ENCODE measurements at regions not wholly inside any gene's neighbourhood (a gene's known extent, or its start where the extent isn't known, plus 50 kb on each side); places are given as distances from the start of the nearest gene placed in this dataset.

- no peaks in the 10 kb centered on the region for H3K4me1 ChIP-seq (ENCODE audit: control insufficient read depth in 1 of 2, insufficient read depth in 2 of 2, low read length in 2 of 2)
- no peak overlapping the region for H3K27ac ChIP-seq (ENCODE audit: low read length)
- H3K36me3 ChIP-seq (ENCODE audit: control insufficient read depth in 1 of 2, insufficient read depth in 2 of 2, low read length in 2 of 2), result no peaks in the 10 kb centered on the region
- H3K4me3 ChIP-seq (ENCODE audit: low read depth in 1 of 2, low read length in 2 of 2), result no peak overlapping the region
- no peaks in the 10 kb centered on the region for H3K9me3 ChIP-seq (ENCODE audit: control insufficient read depth in 1 of 2, low read length in 2 of 2)
- no peaks in the 10 kb centered on the region for H3K27me3 ChIP-seq (ENCODE audit: low read depth, low read length)
These were observed 688.8 kb downstream of the SEMA5A start for GRCh38 chr5:8857051-8857450.

GRCh38 chr5:8861764-8862163 lies 684.1 kb downstream of the SEMA5A start:
- H3K27ac ChIP-seq (ENCODE audit: low read length), result no peak overlapping the region
- no peak overlapping the region for H3K4me3 ChIP-seq (ENCODE audit: low read depth in 1 of 2, low read length in 2 of 2)
- no peaks in the 10 kb centered on the region for H3K4me1 ChIP-seq (ENCODE audit: control insufficient read depth in 1 of 2, insufficient read depth in 2 of 2, low read length in 2 of 2)
- no peaks in the 10 kb centered on the region for H3K27me3 ChIP-seq (ENCODE audit: low read depth, low read length)
- H3K36me3 ChIP-seq (ENCODE audit: control insufficient read depth in 1 of 2, insufficient read depth in 2 of 2, low read length in 2 of 2), result no peaks in the 10 kb centered on the region
- H3K9me3 ChIP-seq (ENCODE audit: control insufficient read depth in 1 of 2, low read length in 2 of 2), result peaks cover 0 to 2% of the 10 kb centered on the region in 2 donors

GRCh38 chr5:8864053-8864452 lies 681.8 kb downstream of the SEMA5A start:
- Histone ChIP-seq H3K36me3 (ENCODE audit: control insufficient read depth in 1 of 2, insufficient read depth in 2 of 2, low read length in 2 of 2) (no peaks in the 10 kb centered on the region), H3K27ac (ENCODE audit: low read length) (no peak overlapping the region), H3K9me3 (ENCODE audit: control insufficient read depth in 1 of 2, low read length in 2 of 2) (peaks cover 0 to 2% of the 10 kb centered on the region in 2 donors), H3K4me3 (ENCODE audit: low read depth in 1 of 2, low read length in 2 of 2) (no peak overlapping the region), H3K27me3 (ENCODE audit: low read depth, low read length) (no peaks in the 10 kb centered on the region), H3K4me1 (ENCODE audit: control insufficient read depth in 1 of 2, insufficient read depth in 2 of 2, low read length in 2 of 2) (no peaks in the 10 kb centered on the region)

GRCh38 chr5:8865266-8865665 lies 680.6 kb downstream of the SEMA5A start:
- Histone ChIP-seq H3K27me3 (ENCODE audit: low read depth, low read length) (no peaks in the 10 kb centered on the region), H3K36me3 (ENCODE audit: control insufficient read depth in 1 of 2, insufficient read depth in 2 of 2, low read length in 2 of 2) (no peaks in the 10 kb centered on the region), H3K9me3 (ENCODE audit: control insufficient read depth in 1 of 2, low read length in 2 of 2) (peaks cover 0 to 2% of the 10 kb centered on the region in 2 donors), H3K27ac (ENCODE audit: low read length) (no peak overlapping the region), H3K4me1 (ENCODE audit: control insufficient read depth in 1 of 2, insufficient read depth in 2 of 2, low read length in 2 of 2) (no peaks in the 10 kb centered on the region), H3K4me3 (ENCODE audit: low read depth in 1 of 2, low read length in 2 of 2) (no peak overlapping the region)

GRCh38 chr5:8865686-8866374 lies 680.0 kb downstream of the SEMA5A start:
- H3K27ac ChIP-seq (ENCODE audit: low read length), result no peak overlapping the region
- H3K27me3 ChIP-seq (ENCODE audit: low read depth, low read length), result no peaks in the 10 kb centered on the region
- H3K4me1 ChIP-seq (ENCODE audit: control insufficient read depth in 1 of 2, insufficient read depth in 2 of 2, low read length in 2 of 2), result no peaks in the 10 kb centered on the region
- H3K9me3 ChIP-seq (ENCODE audit: control insufficient read depth in 1 of 2, low read length in 2 of 2), result peaks cover 0 to 2% of the 10 kb centered on the region in 2 donors
- H3K4me3 ChIP-seq (ENCODE audit: low read depth in 1 of 2, low read length in 2 of 2), result no peak overlapping the region
- no peaks in the 10 kb centered on the region for H3K36me3 ChIP-seq (ENCODE audit: control insufficient read depth in 1 of 2, insufficient read depth in 2 of 2, low read length in 2 of 2)

- H3K4me1 ChIP-seq (ENCODE audit: control insufficient read depth in 1 of 2, insufficient read depth in 2 of 2, low read length in 2 of 2), result no peaks in the 10 kb centered on the region
- no peaks in the 10 kb centered on the region for H3K36me3 ChIP-seq (ENCODE audit: control insufficient read depth in 1 of 2, insufficient read depth in 2 of 2, low read length in 2 of 2)
These were observed 677.6 kb downstream of the SEMA5A start for GRCh38 chr5:8868283-8868682.

GRCh38 chr5:8869932-8870331 lies 675.9 kb downstream of the SEMA5A start:
- Histone ChIP-seq H3K4me1 (ENCODE audit: control insufficient read depth in 1 of 2, insufficient read depth in 2 of 2, low read length in 2 of 2) (no peaks in the 10 kb centered on the region), H3K9me3 (ENCODE audit: control insufficient read depth in 1 of 2, low read length in 2 of 2) (no peaks in the 10 kb centered on the region), H3K27me3 (ENCODE audit: low read depth, low read length) (no peaks in the 10 kb centered on the region), H3K36me3 (ENCODE audit: control insufficient read depth in 1 of 2, insufficient read depth in 2 of 2, low read length in 2 of 2) (no peaks in the 10 kb centered on the region), H3K27ac (ENCODE audit: low read length) (no peak overlapping the region), H3K4me3 (ENCODE audit: low read depth in 1 of 2, low read length in 2 of 2) (no peak overlapping the region)

More at GRCh38 chr5:8868283-8868682, 677.6 kb downstream of the SEMA5A start:
- H3K27me3 ChIP-seq (ENCODE audit: low read depth, low read length), result no peaks in the 10 kb centered on the region
- no peak overlapping the region for H3K4me3 ChIP-seq (ENCODE audit: low read depth in 1 of 2, low read length in 2 of 2)
- peaks cover 0 to 2% of the 10 kb centered on the region in 2 donors for H3K9me3 ChIP-seq (ENCODE audit: control insufficient read depth in 1 of 2, low read length in 2 of 2)
- H3K27ac ChIP-seq (ENCODE audit: low read length), result no peak overlapping the region

- no peaks in the 10 kb centered on the region for H3K4me1 ChIP-seq (ENCODE audit: control insufficient read depth in 1 of 2, insufficient read depth in 2 of 2, low read length in 2 of 2)
- H3K27me3 ChIP-seq (ENCODE audit: low read depth, low read length), result no peaks in the 10 kb centered on the region
- no peak overlapping the region for H3K4me3 ChIP-seq (ENCODE audit: low read depth in 1 of 2, low read length in 2 of 2)
- no peaks in the 10 kb centered on the region for H3K36me3 ChIP-seq (ENCODE audit: control insufficient read depth in 1 of 2, insufficient read depth in 2 of 2, low read length in 2 of 2)
- no peaks in the 10 kb centered on the region for H3K9me3 ChIP-seq (ENCODE audit: control insufficient read depth in 1 of 2, low read length in 2 of 2)
- no peak overlapping the region for H3K27ac ChIP-seq (ENCODE audit: low read length)
These were observed 675.4 kb downstream of the SEMA5A start for GRCh38 chr5:8870349-8870958.

- H3K27me3 ChIP-seq (ENCODE audit: low read depth, low read length), result no peaks in the 10 kb centered on the region
- H3K4me1 ChIP-seq (ENCODE audit: control insufficient read depth in 1 of 2, insufficient read depth in 2 of 2, low read length in 2 of 2), result no peaks in the 10 kb centered on the region
- H3K27ac ChIP-seq (ENCODE audit: low read length), result no peak overlapping the region
- no peaks in the 10 kb centered on the region for H3K9me3 ChIP-seq (ENCODE audit: control insufficient read depth in 1 of 2, low read length in 2 of 2)
- no peak overlapping the region for H3K4me3 ChIP-seq (ENCODE audit: low read depth in 1 of 2, low read length in 2 of 2)
- no peaks in the 10 kb centered on the region for H3K36me3 ChIP-seq (ENCODE audit: control insufficient read depth in 1 of 2, insufficient read depth in 2 of 2, low read length in 2 of 2)
These were observed 674.9 kb downstream of the SEMA5A start for GRCh38 chr5:8870959-8871355.

GRCh38 chr5:8871446-8871845 lies 674.4 kb downstream of the SEMA5A start:
- no peaks in the 10 kb centered on the region for H3K27me3 ChIP-seq (ENCODE audit: low read depth, low read length)
- H3K4me3 ChIP-seq (ENCODE audit: low read depth in 1 of 2, low read length in 2 of 2), result no peak overlapping the region
- H3K36me3 ChIP-seq (ENCODE audit: control insufficient read depth in 1 of 2, insufficient read depth in 2 of 2, low read length in 2 of 2), result no peaks in the 10 kb centered on the region
- H3K27ac ChIP-seq (ENCODE audit: low read length), result no peak overlapping the region
- no peaks in the 10 kb centered on the region for H3K9me3 ChIP-seq (ENCODE audit: control insufficient read depth in 1 of 2, low read length in 2 of 2)
- H3K4me1 ChIP-seq (ENCODE audit: control insufficient read depth in 1 of 2, insufficient read depth in 2 of 2, low read length in 2 of 2), result no peaks in the 10 kb centered on the region

- Histone ChIP-seq H3K36me3 (ENCODE audit: control insufficient read depth in 1 of 2, insufficient read depth in 2 of 2, low read length in 2 of 2) (no peaks in the 10 kb centered on the region), H3K9me3 (ENCODE audit: control insufficient read depth in 1 of 2, low read length in 2 of 2) (no peaks in the 10 kb centered on the region), H3K27me3 (ENCODE audit: low read depth, low read length) (no peaks in the 10 kb centered on the region), H3K4me1 (ENCODE audit: control insufficient read depth in 1 of 2, insufficient read depth in 2 of 2, low read length in 2 of 2) (no peaks in the 10 kb centered on the region), H3K27ac (ENCODE audit: low read length) (no peak overlapping the region), H3K4me3 (ENCODE audit: low read depth in 1 of 2, low read length in 2 of 2) (no peak overlapping the region)
These were observed 670.2 kb downstream of the SEMA5A start for GRCh38 chr5:8875722-8876121.

GRCh38 chr5:8879248-8879647 lies 666.6 kb downstream of the SEMA5A start:
- Histone ChIP-seq H3K4me3 (ENCODE audit: low read depth in 1 of 2, low read length in 2 of 2) (no peak overlapping the region), H3K36me3 (ENCODE audit: control insufficient read depth in 1 of 2, insufficient read depth in 2 of 2, low read length in 2 of 2) (no peaks in the 10 kb centered on the region), H3K27ac (ENCODE audit: low read length) (no peak overlapping the region), H3K9me3 (ENCODE audit: control insufficient read depth in 1 of 2, low read length in 2 of 2) (no peaks in the 10 kb centered on the region), H3K4me1 (ENCODE audit: control insufficient read depth in 1 of 2, insufficient read depth in 2 of 2, low read length in 2 of 2) (no peaks in the 10 kb centered on the region), H3K27me3 (ENCODE audit: low read depth, low read length) (no peaks in the 10 kb centered on the region)
